ENCODE measurements at regions not wholly inside any gene's neighbourhood (a gene's known extent, or its start where the extent isn't known, plus 50 kb on each side); places are given as distances from the start of the nearest gene placed in this dataset.

- H3K27ac ChIP-seq (ENCODE audit: low read depth in 1 of 2, low read length in 2 of 2) = no peak overlapping the region
- H3K9ac ChIP-seq (ENCODE audit: low read depth in 1 of 2, low read length in 2 of 2) = no peak overlapping the region
- H3K4me3 ChIP-seq (ENCODE audit: low read depth in 1 of 3, low read length in 3 of 3) = no peak overlapping the region
- no peak for DNase-seq (ENCODE audit: low spot score)
- H3K9me3 ChIP-seq (ENCODE audit: control insufficient read depth in 4 of 4, low read length in 3 of 4) = no peaks in the 10 kb centered on the region
- H3K4me1 ChIP-seq (ENCODE audit: control insufficient read depth in 4 of 4, insufficient read depth in 4 of 4, low read length in 3 of 4) = peaks cover 0 to 6% (median 0%) of the 10 kb centered on the region in 4 donors
- 85% methylated on average over 8 of the region's 8 CpGs for WGBS
- no peaks in the 10 kb centered on the region for H3K27me3 ChIP-seq (ENCODE audit: control insufficient read depth in 4 of 4, insufficient read depth in 4 of 4, low read length in 3 of 4)
- H3K36me3 ChIP-seq (ENCODE audit: control insufficient read depth in 4 of 4, insufficient read depth in 3 of 4, low read depth in 1 of 4, low read length in 3 of 4) = no peaks in the 10 kb centered on the region
- TF ChIP-seq NR2F2 (IDR thresholded peaks at IDR 0.05) = no peak
- TF ChIP-seq RAD21 (IDR thresholded peaks at IDR 0.05) = no peak
- no peak for TF ChIP-seq MAX (IDR thresholded peaks at IDR 0.05)
- TF ChIP-seq FOXA1 (IDR thresholded peaks at IDR 0.05) = no peak
- no peak for TF ChIP-seq ZBTB33 (IDR thresholded peaks at IDR 0.05)
- TF ChIP-seq ATF3 (IDR thresholded peaks at IDR 0.05) = no peak
Observed at GRCh38 chr10:44183667-44184632, 200.9 kb downstream of the CXCL12 start.

GRCh38 chr10:44182909-44183308 lies 202.0 kb downstream of the CXCL12 start:
- WGBS = 32% methylated on average over 2 of the region's 2 CpGs
- TF ChIP-seq SP1 (IDR thresholded peaks at IDR 0.05) = no peak
- no peak for TF ChIP-seq YY1 (IDR thresholded peaks at IDR 0.05)
- no peak for TF ChIP-seq CTCF (IDR thresholded peaks at IDR 0.05; ENCODE audit: low read depth, low read length, missing input control)
- no peak for TF ChIP-seq RAD21 (IDR thresholded peaks at IDR 0.05)
- TF ChIP-seq NR2F2 (IDR thresholded peaks at IDR 0.05) = no peak
- TF ChIP-seq ZBTB33 (IDR thresholded peaks at IDR 0.05) = no peak
- TF ChIP-seq HNF4A (conservative IDR thresholded peaks at IDR 0.05) = no peak
- no peak for TF ChIP-seq EGR1 (IDR thresholded peaks at IDR 0.05; ENCODE audit: low read depth in 2 of 2)
- TF ChIP-seq REST (IDR thresholded peaks at IDR 0.05) = no peak
- TF ChIP-seq HNF4G (IDR thresholded peaks at IDR 0.05) = no peak
- no peak for TF ChIP-seq TAF1 (conservative IDR thresholded peaks at IDR 0.05)
- TF ChIP-seq FOXA2 (IDR thresholded peaks at IDR 0.05) = no peak
- no peak for TF ChIP-seq MAX (IDR thresholded peaks at IDR 0.05)
- TF ChIP-seq FOXA1 (IDR thresholded peaks at IDR 0.05) = no peak
- TF ChIP-seq GABPA (IDR thresholded peaks at IDR 0.05 in 1 of 2, conservative IDR thresholded peaks at IDR 0.05 in 1 of 2) = no peak
- no peaks in the 10 kb centered on the region for H3K9me3 ChIP-seq (ENCODE audit: control insufficient read depth in 4 of 4, low read length in 3 of 4)

More at GRCh38 chr10:44182909-44183308, 202.0 kb downstream of the CXCL12 start:
- no peaks in the 10 kb centered on the region for H3K27me3 ChIP-seq (ENCODE audit: control insufficient read depth in 4 of 4, insufficient read depth in 4 of 4, low read length in 3 of 4)
- no peak for DNase-seq (ENCODE audit: low spot score)
- H3K27ac ChIP-seq (ENCODE audit: low read depth in 1 of 2, low read length in 2 of 2) = no peak overlapping the region
- H3K4me1 ChIP-seq (ENCODE audit: control insufficient read depth in 4 of 4, insufficient read depth in 4 of 4, low read length in 3 of 4) = peaks cover 0 to 6% (median 0%) of the 10 kb centered on the region in 4 donors
- H3K36me3 ChIP-seq (ENCODE audit: control insufficient read depth in 4 of 4, insufficient read depth in 3 of 4, low read depth in 1 of 4, low read length in 3 of 4) = no peaks in the 10 kb centered on the region
- H3K4me3 ChIP-seq (ENCODE audit: low read depth in 1 of 3, low read length in 3 of 3) = no peak overlapping the region
- H3K9ac ChIP-seq (ENCODE audit: low read depth in 1 of 2, low read length in 2 of 2) = no peak overlapping the region

Data from liver (tissue), 8 donors.